Gastroesophageal sphincter (tissue), 4 donors: ENCODE measurements at regions not wholly inside any gene's neighbourhood (a gene's known extent, or its start where the extent isn't known, plus 50 kb on each side); places are given as distances from the start of the nearest gene placed in this dataset.

Experiments used
- ATAC-seq: fragments of 150-250 bp; one replicate; pipeline ENCODE4 v1.9.1; 2016; ENCODE audit warnings: mild to moderate bottlenecking, moderate library complexity
- H3K27ac ChIP-seq, 4 donors: fragments of 200-600 bp; sonication (generic) in 3 of 4; 1 replicate in 3 of 4; 2 replicates in 1 of 4; pipeline ENCODE4 v1.5.1; 2016 to 2019
- H3K27me3 ChIP-seq: fragments of 200-600 bp; sonication (generic); one replicate; pipeline ENCODE4 v1.5.1; 2019
- H3K36me3 ChIP-seq, 2 donors: fragments of 200-600 bp; sonication (generic); one replicate each; pipeline ENCODE4 v1.5.1; 2019; ENCODE audit warnings: control low read depth in 1 of 2
- H3K4me1 ChIP-seq, 3 donors: fragments of 200-600 bp; sonication (generic); 1 replicate in 2 of 3; 2 replicates in 1 of 3; pipeline ENCODE4 v1.5.1; 2016 to 2019; ENCODE audit warnings: control low read depth in 2 of 3
- H3K4me3 ChIP-seq, 2 donors: fragments of 200-600 bp; sonication (generic); one replicate each; pipeline ENCODE4 v1.5.1; 2019; ENCODE audit warnings: mild to moderate bottlenecking in 1 of 2, moderate library complexity in 1 of 2
- H3K9me3 ChIP-seq, 3 donors: fragments of 200-600 bp; sonication (generic); one replicate each; pipeline ENCODE4 v1.5.1; 2017 to 2019; ENCODE audit warnings: control low read depth in 2 of 3
- EP300 ChIP-seq: sonication (generic); formaldehyde crosslinking; IDR thresholded peaks from one replicate; pipeline ENCODE4 v1.6.1; 2017; ENCODE audit warnings: antibody characterized with exemption, mild to moderate bottlenecking
- POLR2A ChIP-seq, 2 donors: fragments of 450-650 bp; IDR thresholded peaks; one replicate each; pipeline ENCODE4 v1.6.1; 2017; ENCODE audit warnings: antibody characterized with exemption in 2 of 2, mild to moderate bottlenecking in 2 of 2, moderate library complexity in 1 of 2
- POLR2AphosphoS5 ChIP-seq: sonication (generic); formaldehyde crosslinking; IDR thresholded peaks from one replicate; pipeline ENCODE4 v1.6.1; 2017; ENCODE audit warnings: antibody characterized with exemption
- WGBS, 2 donors: methylation state at CpG; one replicate each; pipeline ENCODE4 v1.1.5; 2018; ENCODE audit warnings: low coverage in 1 of 2; 5-methylcytosine and 5-hydroxymethylcytosine counted together
- TF ChIP-seq, protein P1 (sequence below), 4 experiments: fragments of 200-600 bp in 2 of 4; fragments of 450-650 bp in 2 of 4; sonication (generic) in 1 of 4; IDR thresholded peaks; one replicate each; pipeline ENCODE4 v1.5.1; 2017 to 2019; ENCODE audit warnings: antibody characterized with exemption in 4 of 4, mild to moderate bottlenecking in 2 of 4, moderate library complexity in 2 of 4

- H3K36me3 ChIP-seq = no peaks in the 10 kb centered on the region
- TF ChIP-seq, protein P1, sequence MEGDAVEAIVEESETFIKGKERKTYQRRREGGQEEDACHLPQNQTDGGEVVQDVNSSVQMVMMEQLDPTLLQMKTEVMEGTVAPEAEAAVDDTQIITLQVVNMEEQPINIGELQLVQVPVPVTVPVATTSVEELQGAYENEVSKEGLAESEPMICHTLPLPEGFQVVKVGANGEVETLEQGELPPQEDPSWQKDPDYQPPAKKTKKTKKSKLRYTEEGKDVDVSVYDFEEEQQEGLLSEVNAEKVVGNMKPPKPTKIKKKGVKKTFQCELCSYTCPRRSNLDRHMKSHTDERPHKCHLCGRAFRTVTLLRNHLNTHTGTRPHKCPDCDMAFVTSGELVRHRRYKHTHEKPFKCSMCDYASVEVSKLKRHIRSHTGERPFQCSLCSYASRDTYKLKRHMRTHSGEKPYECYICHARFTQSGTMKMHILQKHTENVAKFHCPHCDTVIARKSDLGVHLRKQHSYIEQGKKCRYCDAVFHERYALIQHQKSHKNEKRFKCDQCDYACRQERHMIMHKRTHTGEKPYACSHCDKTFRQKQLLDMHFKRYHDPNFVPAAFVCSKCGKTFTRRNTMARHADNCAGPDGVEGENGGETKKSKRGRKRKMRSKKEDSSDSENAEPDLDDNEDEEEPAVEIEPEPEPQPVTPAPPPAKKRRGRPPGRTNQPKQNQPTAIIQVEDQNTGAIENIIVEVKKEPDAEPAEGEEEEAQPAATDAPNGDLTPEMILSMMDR (IDR thresholded peaks at IDR 0.05) = no peak
- TF ChIP-seq POLR2A (IDR thresholded peaks at IDR 0.05) (no peak), POLR2AphosphoS5 (no peak), EP300 (no peak)
- WGBS, 2 donors = 86 to 92% methylated on average over 1 to 2 of the region's 2 CpGs
- ATAC-seq = no peak
- H3K4me1 ChIP-seq = no peaks in the 10 kb centered on the region
- H3K9me3 ChIP-seq = no peaks in the 10 kb centered on the region
- H3K4me3 ChIP-seq = no peak overlapping the region
- no peaks in the 10 kb centered on the region for H3K27me3 ChIP-seq
- no peak overlapping the region for H3K27ac ChIP-seq
Observed at GRCh38 chr10:58086763-58087150, 180.9 kb downstream of the IPMK start.

- H3K27ac ChIP-seq = no peak overlapping the region
Observed at GRCh38 chr10:58086144-58086762, 181.4 kb downstream of the IPMK start.

GRCh38 chr10:58082248-58082647, 185.4 kb downstream of the IPMK start:
- H3K36me3 ChIP-seq = no peaks in the 10 kb centered on the region
- no peaks in the 10 kb centered on the region for H3K4me1 ChIP-seq
- ATAC-seq = no peak
- H3K4me3 ChIP-seq = no peak overlapping the region
- H3K9me3 ChIP-seq = no peaks in the 10 kb centered on the region
- 76 to 90% methylated on average over 3 of the region's 3 CpGs for WGBS, 2 donors
- H3K27ac ChIP-seq = no peak overlapping the region
- H3K27me3 ChIP-seq = no peaks in the 10 kb centered on the region
- TF ChIP-seq, protein P1 (IDR thresholded peaks at IDR 0.05) = no peak
- TF ChIP-seq EP300 (no peak), POLR2AphosphoS5 (no peak), POLR2A (IDR thresholded peaks at IDR 0.05) (no peak)

More at GRCh38 chr10:58086144-58086762, 181.4 kb downstream of the IPMK start:
- no peak for ATAC-seq
- no peaks in the 10 kb centered on the region for H3K4me1 ChIP-seq
- no peak for TF ChIP-seq EP300
- TF ChIP-seq, protein P1 (IDR thresholded peaks at IDR 0.05) = no peak
- TF ChIP-seq POLR2A (IDR thresholded peaks at IDR 0.05) = no peak
- TF ChIP-seq POLR2AphosphoS5 = no peak
- H3K36me3 ChIP-seq = no peaks in the 10 kb centered on the region
- no peaks in the 10 kb centered on the region for H3K27me3 ChIP-seq
- no peak overlapping the region for H3K4me3 ChIP-seq
- WGBS, 2 donors = 71 to 79% methylated on average over 2 of the region's 2 CpGs
- H3K9me3 ChIP-seq = no peaks in the 10 kb centered on the region

GRCh38 chr10:58081353-58081752, 186.3 kb downstream of the IPMK start:
- ATAC-seq = no peak

GRCh38 chr10:58079461-58079860, 188.2 kb downstream of the IPMK start:
- TF ChIP-seq, protein P1 (IDR thresholded peaks at IDR 0.05) = no peak
- TF ChIP-seq EP300 = no peak
- no peak for TF ChIP-seq POLR2AphosphoS5
- TF ChIP-seq POLR2A (IDR thresholded peaks at IDR 0.05) = no peak
- WGBS, 2 donors = 97 to 100% methylated on average over 1 to 2 of the region's 2 CpGs

More at GRCh38 chr10:58081353-58081752, 186.3 kb downstream of the IPMK start:
- Histone ChIP-seq H3K27ac (no peak overlapping the region), H3K4me3 (no peak overlapping the region), H3K36me3 (no peaks in the 10 kb centered on the region), H3K9me3 (no peaks in the 10 kb centered on the region), H3K4me1 (no peaks in the 10 kb centered on the region), H3K27me3 (no peaks in the 10 kb centered on the region)
- TF ChIP-seq POLR2AphosphoS5 (no peak), EP300 (no peak), POLR2A (IDR thresholded peaks at IDR 0.05) (no peak)
- TF ChIP-seq, protein P1 (IDR thresholded peaks at IDR 0.05) = no peak
- 0 to 36% methylated on average over 2 of the region's 2 CpGs for WGBS, 2 donors

More at GRCh38 chr10:58079461-58079860, 188.2 kb downstream of the IPMK start:
- H3K27ac ChIP-seq = no peak overlapping the region
- H3K4me3 ChIP-seq = no peak overlapping the region
- H3K36me3 ChIP-seq = no peaks in the 10 kb centered on the region
- no peaks in the 10 kb centered on the region for H3K4me1 ChIP-seq
- H3K9me3 ChIP-seq = no peaks in the 10 kb centered on the region
- ATAC-seq = no peak
- H3K27me3 ChIP-seq = no peaks in the 10 kb centered on the region
